Kidney epithelial cell (primary cell): ENCODE measurements at regions not wholly inside any gene's neighbourhood (a gene's known extent, or its start where the extent isn't known, plus 50 kb on each side); places are given as distances from the start of the nearest gene placed in this dataset.

Experiments
- DNase-seq: peaks from one replicate; pipeline ENCODE4 v3.0.0-alpha.2; 2010; ENCODE audit warnings: low read depth
- H3K27me3 ChIP-seq: 2 replicates; pipeline ENCODE4 v1.6.0; 2011; ENCODE audit warnings: low read length; ENCODE audit not compliant: control insufficient read depth, insufficient read depth
- H3K36me3 ChIP-seq: 2 replicates; pipeline ENCODE4 v1.5.1; 2011; ENCODE audit warnings: low read length; ENCODE audit not compliant: control insufficient read depth, insufficient read depth
- H3K4me3 ChIP-seq: 2 replicates; pipeline ENCODE4 v1.5.1; 2011; ENCODE audit warnings: low read depth, mild to moderate bottlenecking, control low read depth, low read length
- CTCF ChIP-seq: IDR thresholded peaks from 2 replicates; pipeline ENCODE4 v1.5.1; 2011; ENCODE audit warnings: mild to moderate bottlenecking, moderate library complexity, low read length, control low read depth, inconsistent platforms; ENCODE audit not compliant: insufficient read depth, poor library complexity, severe bottlenecking

- Histone ChIP-seq H3K36me3 (no peaks in the 10 kb centered on the region), H3K4me3 (no peak overlapping the region), H3K27me3 (no peaks in the 10 kb centered on the region)
- no peak for DNase-seq
- no peak for TF ChIP-seq CTCF
Measured at GRCh38 chr5:130452744-130453143, 548.5 kb downstream of the CHSY3 start.

- TF ChIP-seq CTCF: no peak
- no peak overlapping the region for H3K4me3 ChIP-seq
- no peak for DNase-seq
- H3K36me3 ChIP-seq: no peaks in the 10 kb centered on the region
- H3K27me3 ChIP-seq: no peaks in the 10 kb centered on the region
Measured at GRCh38 chr5:130436430-130436829, 532.2 kb downstream of the CHSY3 start.

GRCh38 chr5:130427222-130427955 lies 523.1 kb downstream of the CHSY3 start:
- H3K27me3 ChIP-seq: no peaks in the 10 kb centered on the region
- H3K4me3 ChIP-seq: no peak overlapping the region
- TF ChIP-seq CTCF: no peak
- H3K36me3 ChIP-seq: no peaks in the 10 kb centered on the region
- no peak for DNase-seq

- no peaks in the 10 kb centered on the region for H3K27me3 ChIP-seq
- no peak for TF ChIP-seq CTCF
- no peak for DNase-seq
Measured at GRCh38 chr5:130425424-130425823, 521.2 kb downstream of the CHSY3 start.

GRCh38 chr5:130424341-130424740 lies 520.1 kb downstream of the CHSY3 start:
- DNase-seq: no peak
- no peak for TF ChIP-seq CTCF
- no peak overlapping the region for H3K4me3 ChIP-seq
- no peaks in the 10 kb centered on the region for H3K27me3 ChIP-seq
- no peaks in the 10 kb centered on the region for H3K36me3 ChIP-seq

More at GRCh38 chr5:130425424-130425823, 521.2 kb downstream of the CHSY3 start:
- no peak overlapping the region for H3K4me3 ChIP-seq
- no peaks in the 10 kb centered on the region for H3K36me3 ChIP-seq

- no peaks in the 10 kb centered on the region for H3K36me3 ChIP-seq
- TF ChIP-seq CTCF: no peak
- no peak for DNase-seq
- no peaks in the 10 kb centered on the region for H3K27me3 ChIP-seq
- no peak overlapping the region for H3K4me3 ChIP-seq
Measured at GRCh38 chr5:130402906-130403305, 498.6 kb downstream of the CHSY3 start.
